WERI-Rb-1 (cell line): ENCODE measurements at regions not wholly inside any gene's neighbourhood (a gene's known extent, or its start where the extent isn't known, plus 50 kb on each side); places are given as distances from the start of the nearest gene placed in this dataset.

Experiments used
- DNase-seq: peaks from one replicate; pipeline ENCODE4 v3.0.0-alpha.2; 2020
- H3K27ac ChIP-seq: fragments of 250-450 bp; sonication (Bioruptor Pico); 2 replicates; pipeline ENCODE4 v1.5.1; 2020; ENCODE audit warnings: mild to moderate bottlenecking, moderate library complexity
- H3K27me3 ChIP-seq: fragments of 250-450 bp; sonication (Bioruptor Pico); 2 replicates; pipeline ENCODE4 v1.5.1; 2021; ENCODE audit warnings: mild to moderate bottlenecking, low read depth, moderate library complexity; ENCODE audit not compliant: insufficient read depth, severe bottlenecking
- H3K36me3 ChIP-seq: fragments of 250-450 bp; sonication (Bioruptor Pico); 2 replicates; pipeline ENCODE4 v1.5.1; 2020; ENCODE audit warnings: mild to moderate bottlenecking, moderate library complexity
- H3K4me3 ChIP-seq: 2 replicates; pipeline ENCODE4 v1.5.1; 2011; ENCODE audit warnings: low read depth, mild to moderate bottlenecking, control low read depth, low read length
- H3K9me3 ChIP-seq: fragments of 250-450 bp; sonication (Bioruptor Pico); 2 replicates; pipeline ENCODE4 v1.5.1; 2021; ENCODE audit warnings: mild to moderate bottlenecking, moderate library complexity; ENCODE audit not compliant: severe bottlenecking
- TF ChIP-seq, protein P1 (sequence below): IDR thresholded peaks from 2 replicates; pipeline ENCODE4 v1.5.1; 2011; ENCODE audit warnings: low read depth, mild to moderate bottlenecking, control low read depth, inconsistent platforms, low read length

DNA sequence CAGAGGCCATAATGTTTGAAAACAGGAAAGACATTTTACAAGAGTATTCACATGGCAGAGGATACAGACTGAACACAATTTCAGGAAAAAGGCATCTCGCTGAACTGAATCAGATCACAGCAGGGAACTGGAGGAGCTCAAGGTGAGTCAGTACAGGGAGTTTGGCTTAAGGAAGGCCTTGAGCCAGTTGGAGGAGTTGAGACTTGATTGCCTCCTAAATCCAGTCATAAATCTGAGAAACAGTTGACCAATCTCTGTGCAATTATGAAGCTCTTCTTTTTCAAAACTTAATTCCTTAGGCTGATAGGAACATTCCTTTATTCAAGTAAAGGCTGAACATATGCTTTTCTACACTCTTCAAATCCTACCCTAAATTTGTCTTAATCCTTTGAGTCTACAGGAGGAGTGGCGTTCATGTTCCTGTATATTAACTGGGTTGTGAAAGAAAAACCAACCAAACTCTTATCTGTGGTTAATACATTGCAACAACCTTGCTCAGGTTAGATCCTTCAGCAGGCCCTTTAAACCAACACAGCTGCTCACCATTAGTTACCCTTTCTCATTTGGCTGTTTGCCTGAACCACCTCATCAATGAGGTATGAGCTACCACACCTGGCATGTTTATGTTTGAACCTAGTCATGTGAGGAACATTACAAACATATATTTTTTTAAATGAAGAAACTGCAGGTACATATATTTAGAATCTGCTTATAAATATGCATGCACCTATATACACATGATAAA is 404.1 kb upstream of the ATP11B start:
- Histone ChIP-seq H3K27me3 (peaks cover 57% of the 10 kb centered on the region), H3K27ac (no peak overlapping the region), H3K4me3 (no peak overlapping the region), H3K9me3 (no peaks in the 10 kb centered on the region), H3K36me3 (no peaks in the 10 kb centered on the region)
- no peak for DNase-seq
- TF ChIP-seq, protein P1, sequence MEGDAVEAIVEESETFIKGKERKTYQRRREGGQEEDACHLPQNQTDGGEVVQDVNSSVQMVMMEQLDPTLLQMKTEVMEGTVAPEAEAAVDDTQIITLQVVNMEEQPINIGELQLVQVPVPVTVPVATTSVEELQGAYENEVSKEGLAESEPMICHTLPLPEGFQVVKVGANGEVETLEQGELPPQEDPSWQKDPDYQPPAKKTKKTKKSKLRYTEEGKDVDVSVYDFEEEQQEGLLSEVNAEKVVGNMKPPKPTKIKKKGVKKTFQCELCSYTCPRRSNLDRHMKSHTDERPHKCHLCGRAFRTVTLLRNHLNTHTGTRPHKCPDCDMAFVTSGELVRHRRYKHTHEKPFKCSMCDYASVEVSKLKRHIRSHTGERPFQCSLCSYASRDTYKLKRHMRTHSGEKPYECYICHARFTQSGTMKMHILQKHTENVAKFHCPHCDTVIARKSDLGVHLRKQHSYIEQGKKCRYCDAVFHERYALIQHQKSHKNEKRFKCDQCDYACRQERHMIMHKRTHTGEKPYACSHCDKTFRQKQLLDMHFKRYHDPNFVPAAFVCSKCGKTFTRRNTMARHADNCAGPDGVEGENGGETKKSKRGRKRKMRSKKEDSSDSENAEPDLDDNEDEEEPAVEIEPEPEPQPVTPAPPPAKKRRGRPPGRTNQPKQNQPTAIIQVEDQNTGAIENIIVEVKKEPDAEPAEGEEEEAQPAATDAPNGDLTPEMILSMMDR = no peak

DNA sequence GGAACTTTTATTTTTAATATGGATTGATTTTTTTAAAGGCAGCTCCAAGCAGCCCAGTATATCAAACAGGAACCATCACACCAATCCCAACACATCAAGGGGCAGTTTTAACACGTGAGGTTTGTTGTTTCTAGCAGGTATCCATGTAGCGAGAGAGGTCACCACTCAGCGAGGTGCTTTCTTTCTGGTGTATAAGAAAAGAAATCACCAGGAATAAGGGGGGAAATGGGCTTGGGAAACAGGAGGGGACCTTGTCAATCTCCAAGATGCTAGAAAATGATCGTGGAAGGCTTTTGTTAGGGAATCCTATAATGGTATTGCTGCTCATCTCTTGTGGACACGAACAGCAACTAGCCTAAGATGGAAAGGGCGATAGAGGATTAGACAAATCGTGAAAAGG is 402.9 kb upstream of the ATP11B start:
- Histone ChIP-seq H3K4me3 (no peak overlapping the region), H3K27ac (no peak overlapping the region), H3K36me3 (no peaks in the 10 kb centered on the region), H3K9me3 (no peaks in the 10 kb centered on the region), H3K27me3 (peaks cover 63% of the 10 kb centered on the region)
- TF ChIP-seq, protein P1 = no peak
- no peak for DNase-seq

DNA sequence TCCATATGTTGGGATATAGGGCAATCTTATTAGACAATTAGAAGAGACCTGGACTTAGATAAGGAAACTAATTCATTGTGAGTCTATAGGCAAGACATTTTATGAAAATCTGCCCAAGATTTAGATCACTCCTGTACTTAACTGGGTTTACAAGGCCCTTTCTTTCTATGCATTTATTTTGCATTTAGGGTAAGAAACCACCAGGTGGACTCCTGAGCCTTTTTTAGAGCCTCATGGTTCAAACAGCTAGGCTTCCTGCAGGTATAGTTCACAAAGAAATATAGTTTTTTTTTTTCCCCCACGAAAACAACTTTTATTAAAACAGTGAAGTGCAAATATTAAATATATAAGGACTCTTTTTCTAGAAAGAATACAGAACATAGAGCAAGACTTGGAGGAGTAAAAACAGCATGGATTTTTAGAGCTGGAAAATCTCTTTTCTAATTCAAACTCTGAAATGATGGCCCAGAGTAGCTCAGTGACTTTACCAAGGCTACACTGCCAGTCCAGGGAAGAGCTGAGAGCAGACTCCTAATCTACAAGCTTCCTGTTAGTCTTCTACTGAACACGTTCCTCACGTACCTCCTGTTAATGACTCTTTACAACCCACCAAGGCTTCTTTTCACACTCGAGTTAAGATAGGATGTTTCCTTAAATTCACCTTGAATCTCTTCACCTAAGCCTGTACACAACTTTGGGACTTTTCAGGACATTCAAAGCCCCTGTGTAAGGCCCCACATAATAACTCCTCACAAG is 400.9 kb upstream of the ATP11B start:
- Histone ChIP-seq H3K4me3 (no peak overlapping the region), H3K9me3 (no peaks in the 10 kb centered on the region), H3K36me3 (no peaks in the 10 kb centered on the region), H3K27me3 (peaks cover 75% of the 10 kb centered on the region), H3K27ac (no peak overlapping the region)
- no peak for DNase-seq
- TF ChIP-seq, protein P1 = no peak

DNA sequence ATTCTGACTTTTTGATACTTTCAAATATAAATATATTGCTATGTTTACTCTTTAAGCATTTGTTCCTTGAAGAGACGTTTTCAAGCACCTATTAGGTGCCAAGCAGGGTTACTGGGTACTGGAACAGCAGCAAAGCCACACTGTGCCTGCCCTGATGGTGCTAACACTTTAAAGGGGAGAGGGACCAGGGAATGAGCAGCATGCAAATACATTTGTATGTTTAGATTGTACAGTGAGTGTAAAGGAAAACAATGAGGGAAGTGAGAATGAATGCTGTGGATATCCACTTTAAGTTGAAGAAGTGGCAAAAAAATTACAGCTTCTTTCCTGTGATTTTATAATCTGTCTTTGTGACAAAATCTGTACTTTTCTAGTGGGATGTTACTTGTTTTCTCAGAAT is 400.2 kb upstream of the ATP11B start:
- H3K27ac ChIP-seq = no peak overlapping the region
- no peak for DNase-seq
- no peaks in the 10 kb centered on the region for H3K36me3 ChIP-seq
- H3K4me3 ChIP-seq = no peak overlapping the region
- H3K9me3 ChIP-seq = no peaks in the 10 kb centered on the region
- H3K27me3 ChIP-seq = peaks cover 78% of the 10 kb centered on the region
- TF ChIP-seq, protein P1 = no peak

DNA sequence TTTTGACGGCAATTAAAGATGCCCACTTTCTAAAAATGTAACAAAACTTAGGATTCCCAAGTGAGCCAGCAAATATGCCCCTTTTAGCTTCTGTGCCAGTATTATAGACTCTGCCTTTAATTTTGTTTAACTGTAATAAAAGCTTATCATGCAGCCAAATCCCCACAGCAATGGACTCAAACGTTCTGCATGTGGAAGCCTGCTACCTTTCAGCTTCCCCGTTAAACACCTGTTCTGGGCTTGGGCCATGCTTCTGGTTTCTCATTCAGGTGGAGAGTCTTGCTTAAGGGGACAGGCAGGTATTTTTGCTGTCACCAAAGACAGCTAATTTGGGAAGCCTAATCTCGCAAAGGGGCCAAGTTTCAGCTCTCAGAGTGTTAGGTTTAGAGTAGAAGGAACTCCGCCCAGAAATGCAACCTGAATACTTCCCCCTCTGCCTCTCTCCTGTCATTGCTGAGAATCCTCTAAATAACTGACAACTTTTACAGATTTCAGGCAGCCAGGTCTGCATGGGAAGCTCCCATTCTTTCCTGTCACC is 399.4 kb upstream of the ATP11B start:
- DNase-seq = no peak
- no peak overlapping the region for H3K4me3 ChIP-seq
- H3K27me3 ChIP-seq = peaks cover 80% of the 10 kb centered on the region
- H3K36me3 ChIP-seq = no peaks in the 10 kb centered on the region
- TF ChIP-seq, protein P1 = no peak
- no peak overlapping the region for H3K27ac ChIP-seq
- no peaks in the 10 kb centered on the region for H3K9me3 ChIP-seq
